A549 (cell line): ENCODE measurements at regions not wholly inside any gene's neighbourhood (a gene's known extent, or its start where the extent isn't known, plus 50 kb on each side); places are given as distances from the start of the nearest gene placed in this dataset.

Source experiments
- ATAC-seq, 2 experiments: fragments of 200-7000 bp in 1 of 2; fragments of >200 bp in 1 of 2; cut with Nextera tagmentation in 1 of 2; cut with Tn5 transposase in 1 of 2; 3 replicates each; pipeline versions ENCODE4 v1.8.0 to v1.9.1; 2018 to 2020; ENCODE audit warnings: mild to moderate bottlenecking in 1 of 2, moderate library complexity in 1 of 2
- CTCF ChIA-PET: fragments of 300-600 bp; sonication (Branson Sonifier 250); formaldehyde crosslinking; extraction: SDS; loops from one replicate; lab custom pipeline; 2021; ENCODE audit warnings: antibody characterized with exemption, inconsistent platforms; lab: Yijun Ruan, JAX
- POLR2A ChIA-PET: fragments of 350-600 bp; formaldehyde crosslinking; extraction: SDS; loops from one replicate; lab custom pipeline; 2021; ENCODE audit warnings: antibody characterized with exemption, inconsistent platforms; lab: Yijun Ruan, JAX
- DNase-seq, 2 experiments: peaks; one replicate each; pipeline versions ENCODE4 v3.0.0 to v3.0.0-alpha.2; 2011 to 2016; ENCODE audit warnings: low read depth in 1 of 2, low spot score in 1 of 2
- FAIRE-seq: peaks from 2 replicates; lab custom pipeline; 2011; peaks lifted over from hg19 to GRCh38; lab: Jason Lieb, UNC
- H3K27ac ChIP-seq, 2 experiments: fragments of >200 bp; sonication (Bioruptor Twin); formaldehyde crosslinking; 3 replicates each; pipeline ENCODE4 v1.5.1; 2016 to 2017
- H3K4me1 ChIP-seq: fragments of >200 bp; sonication (Bioruptor Twin); formaldehyde crosslinking; 3 replicates; pipeline ENCODE4 v1.6.1; 2016
- H3K4me2 ChIP-seq: fragments of >200 bp; sonication (Bioruptor Twin); formaldehyde crosslinking; 3 replicates; pipeline ENCODE4 v1.6.1; 2016
- H3K4me3 ChIP-seq: fragments of >200 bp; sonication (Bioruptor Twin); formaldehyde crosslinking; 3 replicates; pipeline ENCODE4 v1.5.1; 2016
- H3K9me3 ChIP-seq: fragments of >200 bp; sonication (Bioruptor Twin); formaldehyde crosslinking; 3 replicates; pipeline ENCODE4 v1.6.1; 2016
- BHLHE40 ChIP-seq: IDR thresholded peaks from 2 replicates; pipeline ENCODE4 v1.6.1; 2012; ENCODE audit warnings: low read depth, low read length, inconsistent platforms
- CBX8 ChIP-seq: fragments of 200-600 bp; sonication (generic); IDR thresholded peaks from 2 replicates; pipeline ENCODE4 v1.6.1; 2016
- CEBPB ChIP-seq, 2 experiments: fragments of >200 bp in 1 of 2; sonication (Bioruptor Twin) in 1 of 2; formaldehyde crosslinking in 1 of 2; IDR thresholded peaks; 2 replicates each; pipeline ENCODE4 v1.6.1; 2012 to 2016
- CHD4 ChIP-seq: fragments of 200-600 bp; sonication (generic); IDR thresholded peaks from 2 replicates; pipeline ENCODE4 v1.6.1; 2016; ENCODE audit warnings: antibody characterized with exemption, mild to moderate bottlenecking, borderline replicate concordance
- ELK1 ChIP-seq: fragments of 150-350 bp; IDR thresholded peaks from 2 replicates; pipeline ENCODE4 v1.6.1; 2014; ENCODE audit warnings: low read depth, mild to moderate bottlenecking, low read length
- EP300 ChIP-seq, 2 experiments: fragments of >200 bp; sonication (Bioruptor Twin); formaldehyde crosslinking; IDR thresholded peaks; 2 replicates in 1 of 2; 3 replicates in 1 of 2; pipeline ENCODE4 v1.6.1; 2016 to 2017
- GATA3 ChIP-seq: IDR thresholded peaks from 2 replicates; pipeline ENCODE4 v1.6.1; 2012; ENCODE audit warnings: borderline replicate concordance
- JUNB ChIP-seq: fragments of >200 bp; sonication (Bioruptor Twin); formaldehyde crosslinking; IDR thresholded peaks from 2 replicates; pipeline ENCODE4 v1.6.1; 2016
- MAFK ChIP-seq: fragments of 450-650 bp; IDR thresholded peaks from 2 replicates; pipeline ENCODE4 v1.6.1; 2014; ENCODE audit not compliant: partially characterized antibody
- NFE2L2 ChIP-seq: fragments of 150-350 bp; conservative IDR thresholded peaks from 2 replicates; pipeline ENCODE4 v1.6.1; 2014; ENCODE audit warnings: low read length
- NPAS2 ChIP-seq: fragments of 250-450 bp; sonication (Bioruptor Pico); IDR thresholded peaks from 2 replicates; pipeline ENCODE4 v1.8.0; 2022; ENCODE audit warnings: mild to moderate bottlenecking, moderate library complexity, borderline replicate concordance
- NR3C1 ChIP-seq: fragments of >200 bp; sonication (Bioruptor Twin); formaldehyde crosslinking; IDR thresholded peaks from 3 replicates; pipeline ENCODE4 v1.6.1; 2017
- POLR2A ChIP-seq: IDR thresholded peaks from 2 replicates; pipeline ENCODE4 v1.6.1; 2012; ENCODE audit warnings: mild to moderate bottlenecking, low read length
- RCOR1 ChIP-seq: fragments of 150-350 bp; IDR thresholded peaks from 2 replicates; pipeline ENCODE4 v1.6.1; 2014; ENCODE audit warnings: antibody characterized with exemption, low read length, low read depth
- RNF2 ChIP-seq: fragments of 200-600 bp; sonication (generic); IDR thresholded peaks from 2 replicates; pipeline ENCODE4 v1.6.1; 2016; ENCODE audit warnings: low read depth, mild to moderate bottlenecking, antibody characterized with exemption, moderate library complexity, borderline replicate concordance
- SMC3 ChIP-seq: fragments of >200 bp; sonication (Bioruptor Twin); formaldehyde crosslinking; IDR thresholded peaks from 3 replicates; pipeline ENCODE4 v1.6.1; 2018; ENCODE audit warnings: inconsistent platforms
- USF2 ChIP-seq: fragments of 450-650 bp; IDR thresholded peaks from 2 replicates; pipeline ENCODE4 v1.6.1; 2014; ENCODE audit warnings: antibody characterized with exemption
- ZNF302 ChIP-seq: fragments of 250-450 bp; sonication (Bioruptor Pico); IDR thresholded peaks from 2 replicates; pipeline ENCODE4 v1.9.0; 2021; ENCODE audit warnings: inconsistent platforms, mild to moderate bottlenecking, moderate library complexity
- ZSCAN20 ChIP-seq: fragments of 250-450 bp; sonication (Bioruptor Pico); IDR thresholded peaks from 2 replicates; pipeline ENCODE4 v1.8.0; 2022; ENCODE audit warnings: mild to moderate bottlenecking, moderate library complexity
- WGBS: methylation state at CpG from one replicate; pipeline ENCODE4 v1.1.6; 2017; ENCODE audit errors: missing lambda C conversion rate; 5-methylcytosine and 5-hydroxymethylcytosine counted together
- TF ChIP-seq, protein P1 (sequence below): fragments of 200-600 bp; sonication (generic); IDR thresholded peaks from 2 replicates; pipeline ENCODE4 v1.6.1; 2016; ENCODE audit warnings: antibody characterized with exemption, mild to moderate bottlenecking, moderate library complexity

DNA sequence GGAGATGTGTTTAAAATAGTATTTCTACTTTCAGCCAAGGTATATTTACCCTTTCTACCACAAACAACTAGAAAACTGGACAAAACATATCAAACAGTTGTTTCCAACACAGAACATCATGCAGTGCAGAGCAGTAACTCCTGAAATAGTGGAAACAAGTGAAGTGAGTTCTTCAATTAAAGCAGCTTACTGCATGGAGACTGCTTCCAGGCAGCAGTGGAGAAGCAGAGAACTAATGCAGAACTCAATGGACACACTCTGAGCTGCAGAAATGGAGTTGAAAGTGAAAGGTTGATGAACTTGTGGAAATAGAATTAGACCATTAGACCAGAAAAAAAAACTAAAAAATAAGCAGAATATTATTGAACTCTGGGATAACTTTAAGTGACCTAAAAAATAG is 478.9 kb downstream of the CNTN6 start (continued):
- no peak for TF ChIP-seq MAFK
- TF ChIP-seq ZNF302 (CRISPR knock-in tag) = no peak
- no peak for TF ChIP-seq GATA3

DNA sequence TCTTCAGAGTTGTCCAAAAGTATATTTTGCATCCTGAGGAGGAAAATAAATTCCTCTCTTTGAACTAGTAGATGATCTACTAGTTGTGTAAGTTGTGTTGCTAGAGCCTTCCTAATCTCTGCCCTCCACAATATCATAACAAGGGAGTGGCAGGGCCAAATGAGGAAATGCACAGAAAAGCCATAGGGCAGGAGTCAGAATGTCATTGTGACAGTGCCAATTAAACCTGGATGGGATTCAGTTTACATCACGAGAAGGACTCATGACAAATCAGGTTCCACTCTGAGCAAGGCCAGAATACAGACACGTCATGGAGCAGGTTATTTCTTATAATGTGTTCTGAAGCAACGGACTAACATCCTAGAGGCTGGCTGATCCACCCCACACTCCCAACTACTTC is 483.2 kb downstream of the CNTN6 start:
- no peak overlapping the region for H3K4me3 ChIP-seq
- WGBS = 2% methylated on average over 3 of the region's 3 CpGs
- H3K27ac ChIP-seq = no peak overlapping the region
- ATAC-seq (no peak), DNase-seq (no peak)
- ChIA-PET CTCF (no interaction called here), POLR2A (no interaction called here)
- TF ChIP-seq CBX8 (no peak), ELK1 (no peak), BHLHE40 (no peak), JUNB (no peak), ZSCAN20 (CRISPR knock-in tag) (no peak), RNF2 (no peak), NFE2L2 (no peak), EP300 (IDR thresholded peaks at IDR 0.05) (no peak), RCOR1 (no peak), POLR2A (no peak), NPAS2 (CRISPR knock-in tag) (no peak)
- TF ChIP-seq, protein P1, sequence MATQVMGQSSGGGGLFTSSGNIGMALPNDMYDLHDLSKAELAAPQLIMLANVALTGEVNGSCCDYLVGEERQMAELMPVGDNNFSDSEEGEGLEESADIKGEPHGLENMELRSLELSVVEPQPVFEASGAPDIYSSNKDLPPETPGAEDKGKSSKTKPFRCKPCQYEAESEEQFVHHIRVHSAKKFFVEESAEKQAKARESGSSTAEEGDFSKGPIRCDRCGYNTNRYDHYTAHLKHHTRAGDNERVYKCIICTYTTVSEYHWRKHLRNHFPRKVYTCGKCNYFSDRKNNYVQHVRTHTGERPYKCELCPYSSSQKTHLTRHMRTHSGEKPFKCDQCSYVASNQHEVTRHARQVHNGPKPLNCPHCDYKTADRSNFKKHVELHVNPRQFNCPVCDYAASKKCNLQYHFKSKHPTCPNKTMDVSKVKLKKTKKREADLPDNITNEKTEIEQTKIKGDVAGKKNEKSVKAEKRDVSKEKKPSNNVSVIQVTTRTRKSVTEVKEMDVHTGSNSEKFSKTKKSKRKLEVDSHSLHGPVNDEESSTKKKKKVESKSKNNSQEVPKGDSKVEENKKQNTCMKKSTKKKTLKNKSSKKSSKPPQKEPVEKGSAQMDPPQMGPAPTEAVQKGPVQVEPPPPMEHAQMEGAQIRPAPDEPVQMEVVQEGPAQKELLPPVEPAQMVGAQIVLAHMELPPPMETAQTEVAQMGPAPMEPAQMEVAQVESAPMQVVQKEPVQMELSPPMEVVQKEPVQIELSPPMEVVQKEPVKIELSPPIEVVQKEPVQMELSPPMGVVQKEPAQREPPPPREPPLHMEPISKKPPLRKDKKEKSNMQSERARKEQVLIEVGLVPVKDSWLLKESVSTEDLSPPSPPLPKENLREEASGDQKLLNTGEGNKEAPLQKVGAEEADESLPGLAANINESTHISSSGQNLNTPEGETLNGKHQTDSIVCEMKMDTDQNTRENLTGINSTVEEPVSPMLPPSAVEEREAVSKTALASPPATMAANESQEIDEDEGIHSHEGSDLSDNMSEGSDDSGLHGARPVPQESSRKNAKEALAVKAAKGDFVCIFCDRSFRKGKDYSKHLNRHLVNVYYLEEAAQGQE = no peak
- TF ChIP-seq, all 56 proteins: peak for 0
- H3K9me3 ChIP-seq = no peaks in the 10 kb centered on the region
- FAIRE-seq = no peak
- H3K4me1 ChIP-seq = no peaks in the 10 kb centered on the region
- no peak overlapping the region for H3K4me2 ChIP-seq

GRCh38 chr3:1578124-1578806 is 485.4 kb downstream of the CNTN6 start:
- H3K4me3 ChIP-seq = no peak overlapping the region

GRCh38 chr3:1583044-1583443 is 490.2 kb downstream of the CNTN6 start:
- H3K4me2 ChIP-seq = no peak overlapping the region
- ChIA-PET POLR2A (no interaction called here), CTCF (no interaction called here)
- FAIRE-seq (no peak), ATAC-seq (no peak), DNase-seq (no peak)
- no peak overlapping the region for H3K27ac ChIP-seq
- H3K4me1 ChIP-seq = no peaks in the 10 kb centered on the region
- TF ChIP-seq CBX8 = no peak
- TF ChIP-seq USF2 = no peak
- TF ChIP-seq SMC3 = no peak
- no peak for TF ChIP-seq CHD4
- TF ChIP-seq, protein P1 = no peak
- no peak for TF ChIP-seq NR3C1
- 0% methylated on average over 2 of the region's 10 CpGs for WGBS
- H3K4me3 ChIP-seq = no peak overlapping the region
- H3K9me3 ChIP-seq = no peaks in the 10 kb centered on the region

More at GRCh38 chr3:1578124-1578806, 485.4 kb downstream of the CNTN6 start:
- ATAC-seq (no peak), FAIRE-seq (no peak)
- POLR2A ChIA-PET = no interaction called here
- TF ChIP-seq CEBPB (IDR thresholded peaks at IDR 0.05) (no peak), CHD4 (no peak)
- TF ChIP-seq, all 56 proteins: peak for 0
- Histone ChIP-seq H3K27ac (no peak overlapping the region), H3K9me3 (no peaks in the 10 kb centered on the region), H3K4me2 (no peak overlapping the region), H3K4me1 (no peaks in the 10 kb centered on the region)
- DNase-seq = no peak
- CTCF ChIA-PET = no interaction called here
- 2% methylated on average over 6 of the region's 6 CpGs for WGBS
